ENCODE measurements at regions not wholly inside any gene's neighbourhood (a gene's known extent, or its start where the extent isn't known, plus 50 kb on each side); places are given as distances from the start of the nearest gene placed in this dataset.

- H3K9me3 ChIP-seq: no peaks in the 10 kb centered on the region
- no peaks in the 10 kb centered on the region for H3K27me3 ChIP-seq
- DNase-seq: peak; percentile 26
- no peak overlapping the region for H3K4me3 ChIP-seq
- no peaks in the 10 kb centered on the region for H3K36me3 ChIP-seq
Observed at GRCh38 chr9:89781838-89782540, 177.2 kb downstream of the GADD45G start.

DNA sequence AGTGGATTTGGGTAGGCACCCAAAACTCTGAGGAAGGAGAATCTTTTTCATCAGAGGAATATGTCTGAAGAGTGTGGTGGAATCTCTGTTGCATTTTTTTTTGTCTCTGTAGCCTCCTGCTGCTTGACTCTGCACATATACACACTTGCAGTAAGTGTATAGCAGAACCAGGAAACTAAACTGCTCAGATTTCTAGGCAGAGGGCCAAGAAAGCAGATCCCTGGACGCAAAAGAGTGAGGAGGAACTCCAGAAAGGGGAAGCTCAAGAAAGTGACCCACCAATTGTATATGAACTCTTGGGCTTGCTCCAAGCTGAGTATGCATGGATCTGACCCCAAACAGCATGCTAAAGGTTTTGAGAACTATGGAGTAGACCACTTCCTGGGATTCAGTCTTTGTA lies 181.8 kb downstream of the GADD45G start:
- Histone ChIP-seq H3K4me3 (no peak overlapping the region), H3K36me3 (no peaks in the 10 kb centered on the region), H3K27me3 (no peaks in the 10 kb centered on the region), H3K9me3 (no peaks in the 10 kb centered on the region)
- DNase-seq: no peak

DNA sequence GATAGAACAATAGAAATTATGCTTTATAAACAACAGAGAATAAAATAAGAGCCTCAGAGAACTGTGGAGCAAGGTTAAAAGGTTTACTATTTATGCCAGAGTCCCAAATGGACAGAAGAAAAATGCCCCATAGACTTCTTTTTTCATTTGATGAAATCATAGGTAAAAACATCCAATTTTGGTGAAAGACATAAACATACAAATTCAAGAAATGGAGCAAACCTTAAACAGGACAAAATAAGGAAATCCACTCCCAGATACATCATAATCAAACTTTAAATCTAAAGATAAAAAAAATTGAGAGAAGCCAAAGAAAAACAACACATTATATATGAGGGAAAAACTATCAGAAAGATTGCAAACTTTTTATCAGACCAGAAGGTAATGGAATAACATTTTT lies 182.8 kb downstream of the GADD45G start:
- Histone ChIP-seq H3K4me3 (no peak overlapping the region), H3K9me3 (no peaks in the 10 kb centered on the region), H3K27me3 (no peaks in the 10 kb centered on the region), H3K36me3 (no peaks in the 10 kb centered on the region)
- DNase-seq: no peak

DNA sequence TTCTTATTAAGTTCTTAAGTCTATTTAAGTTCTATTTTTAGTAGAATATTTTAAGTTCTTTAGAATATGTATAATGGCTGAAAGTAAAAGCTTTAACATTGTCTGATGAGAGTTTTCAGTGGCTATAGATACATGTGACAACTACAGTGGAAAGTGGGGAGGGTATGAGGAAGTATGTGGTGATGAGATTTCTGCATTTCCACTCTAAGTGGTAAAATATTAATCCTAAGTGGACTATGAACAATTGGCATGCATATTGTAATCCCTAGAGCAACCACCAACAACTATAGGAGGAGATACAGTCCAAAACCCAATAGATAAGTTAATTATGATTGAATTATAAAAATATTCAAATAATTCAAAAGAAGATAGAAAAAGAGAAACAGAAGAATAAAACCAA lies 183.6 kb downstream of the GADD45G start:
- no peak for DNase-seq

DNA sequence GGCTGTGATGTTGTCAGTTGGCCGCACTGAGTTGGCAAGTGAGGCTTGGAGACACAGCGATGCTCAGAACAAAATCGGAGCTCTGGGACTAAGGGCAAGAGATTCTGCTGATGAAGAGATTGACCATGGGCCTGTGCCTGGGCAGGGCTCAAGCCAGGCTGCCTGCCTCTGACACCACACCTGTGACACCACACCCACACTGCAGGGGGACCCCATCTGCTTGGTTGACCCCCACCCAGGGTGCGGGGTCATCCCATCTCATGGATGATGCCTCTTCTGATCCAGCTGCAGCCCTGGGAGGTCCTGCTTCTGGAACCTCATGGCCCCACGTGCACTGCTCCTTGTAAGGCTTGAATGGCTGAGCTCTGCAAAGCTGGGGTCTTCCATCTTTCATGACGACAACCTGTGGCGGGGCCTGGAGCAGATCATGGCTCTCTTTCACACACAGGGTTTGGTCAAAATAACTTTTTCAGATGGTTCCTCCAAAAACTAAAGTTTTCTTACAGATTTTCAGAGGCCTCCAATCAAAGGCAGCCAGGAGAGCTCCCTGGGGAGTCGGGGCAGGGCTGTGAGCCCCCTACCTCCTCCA lies 185.2 kb downstream of the GADD45G start:
- no peak for DNase-seq
- Histone ChIP-seq H3K27me3 (no peaks in the 10 kb centered on the region), H3K9me3 (no peaks in the 10 kb centered on the region), H3K4me3 (no peak overlapping the region), H3K36me3 (no peaks in the 10 kb centered on the region)

More for the DNA sequence above, 183.6 kb downstream of the GADD45G start:
- Histone ChIP-seq H3K9me3 (no peaks in the 10 kb centered on the region), H3K27me3 (no peaks in the 10 kb centered on the region), H3K4me3 (no peak overlapping the region), H3K36me3 (no peaks in the 10 kb centered on the region)

- no peak for DNase-seq
- Histone ChIP-seq H3K36me3 (no peaks in the 10 kb centered on the region), H3K4me3 (no peak overlapping the region), H3K27me3 (no peaks in the 10 kb centered on the region), H3K9me3 (no peaks in the 10 kb centered on the region)
Observed at GRCh38 chr9:89790542-89791109, 185.8 kb downstream of the GADD45G start.

DNA sequence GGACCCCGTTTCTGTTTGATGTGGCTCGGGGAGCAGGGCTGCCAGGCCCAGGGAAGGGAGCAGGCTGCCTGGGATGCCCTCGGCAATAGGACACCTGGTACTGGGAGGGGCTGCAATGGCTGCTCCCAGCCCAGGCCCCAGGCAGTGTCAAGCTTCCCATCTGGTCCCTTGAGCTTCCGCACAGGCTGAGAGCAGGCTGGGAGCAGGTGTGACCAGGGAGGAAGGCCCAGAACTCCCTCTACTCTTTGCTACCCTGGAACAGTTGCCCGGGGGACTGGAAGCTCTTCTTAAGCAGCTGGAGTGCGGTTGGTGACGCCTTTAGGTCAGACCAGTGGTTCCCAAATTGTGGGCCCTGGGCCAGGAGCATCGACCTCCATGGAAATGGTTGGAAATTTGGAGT lies 186.9 kb downstream of the GADD45G start:
- Histone ChIP-seq H3K36me3 (no peaks in the 10 kb centered on the region), H3K4me3 (no peak overlapping the region), H3K27me3 (no peaks in the 10 kb centered on the region), H3K9me3 (no peaks in the 10 kb centered on the region)
- DNase-seq: no peak

DNA sequence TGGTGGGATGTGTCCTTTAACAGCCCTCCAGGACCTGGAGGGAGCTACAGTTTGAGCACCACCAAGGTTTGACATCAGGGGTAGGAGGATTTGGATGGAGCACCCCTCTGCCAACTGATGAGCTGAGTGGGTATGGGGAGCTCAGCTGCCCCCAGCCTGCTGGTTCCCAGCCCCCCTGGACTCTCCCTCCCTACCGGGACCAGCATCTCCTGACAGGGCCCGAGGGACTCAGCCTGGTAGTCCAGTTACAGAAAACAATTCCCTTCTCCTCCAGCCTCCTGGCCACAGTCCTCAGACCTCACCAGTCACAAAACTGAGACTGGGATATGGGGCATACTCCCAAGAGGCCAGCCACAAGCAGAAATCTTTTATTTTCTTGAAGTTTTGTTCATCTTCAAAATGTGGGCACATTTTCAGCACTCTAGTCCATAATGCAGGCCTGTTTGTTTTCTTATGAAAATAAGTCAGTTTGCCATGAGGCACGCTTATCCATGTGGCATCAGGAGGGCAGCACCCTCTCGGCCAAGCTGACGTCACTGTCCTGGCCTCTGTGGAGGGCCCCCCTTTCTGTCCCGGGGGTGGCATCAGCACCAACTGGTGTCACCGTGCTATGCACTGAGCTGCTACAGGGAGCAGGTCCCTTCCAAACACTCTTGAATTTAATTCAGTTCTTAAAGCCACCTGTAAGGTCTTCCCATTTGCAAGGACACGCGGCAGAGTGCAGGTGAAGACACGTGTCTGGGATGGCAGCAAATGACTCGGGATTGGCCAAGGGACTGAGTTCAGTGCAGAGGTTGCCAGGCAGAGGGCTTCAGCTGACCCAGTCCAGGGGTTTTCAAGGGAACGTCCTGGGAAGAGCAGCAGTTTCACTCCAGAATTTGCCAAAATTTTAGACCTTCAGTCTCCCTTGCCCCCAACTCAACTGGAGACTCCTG lies 187.6 kb downstream of the GADD45G start:
- H3K36me3 ChIP-seq: no peaks in the 10 kb centered on the region
- H3K4me3 ChIP-seq: no peak overlapping the region
- DNase-seq: no peak
- H3K27me3 ChIP-seq: no peaks in the 10 kb centered on the region
- H3K9me3 ChIP-seq: no peaks in the 10 kb centered on the region

- Histone ChIP-seq H3K4me3 (no peak overlapping the region), H3K9me3 (no peaks in the 10 kb centered on the region), H3K36me3 (no peaks in the 10 kb centered on the region), H3K27me3 (no peaks in the 10 kb centered on the region)
- no peak for DNase-seq
Observed at GRCh38 chr9:89793124-89793495, 188.3 kb downstream of the GADD45G start.

GRCh38 chr9:89793551-89793950 lies 188.7 kb downstream of the GADD45G start:
- H3K9me3 ChIP-seq: no peaks in the 10 kb centered on the region
- no peaks in the 10 kb centered on the region for H3K36me3 ChIP-seq
- no peaks in the 10 kb centered on the region for H3K27me3 ChIP-seq
- H3K4me3 ChIP-seq: no peak overlapping the region
- no peak for DNase-seq

DNA sequence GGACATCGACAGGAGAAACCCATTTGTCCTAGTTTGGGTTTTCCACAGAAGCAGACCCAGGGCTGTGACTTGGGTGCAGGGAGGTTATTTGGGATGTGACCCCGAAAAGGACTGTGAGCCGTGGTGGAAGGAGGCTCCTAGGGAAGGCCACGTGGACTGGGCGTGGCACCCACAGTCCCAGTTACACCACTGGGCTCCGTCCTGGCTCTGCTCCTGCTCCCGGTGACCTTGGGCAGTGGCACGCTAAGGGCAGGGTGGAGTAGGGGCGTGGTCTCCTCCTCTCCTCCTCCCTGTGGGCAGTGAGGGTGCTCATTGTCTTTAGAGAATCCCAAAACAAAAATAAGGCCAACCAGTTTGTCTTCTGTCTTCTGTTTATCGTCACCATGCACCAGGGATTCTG lies 190.1 kb downstream of the GADD45G start:
- Histone ChIP-seq H3K27me3 (no peaks in the 10 kb centered on the region), H3K9me3 (no peaks in the 10 kb centered on the region), H3K4me3 (no peak overlapping the region), H3K36me3 (no peaks in the 10 kb centered on the region)
- no peak for DNase-seq

DNA sequence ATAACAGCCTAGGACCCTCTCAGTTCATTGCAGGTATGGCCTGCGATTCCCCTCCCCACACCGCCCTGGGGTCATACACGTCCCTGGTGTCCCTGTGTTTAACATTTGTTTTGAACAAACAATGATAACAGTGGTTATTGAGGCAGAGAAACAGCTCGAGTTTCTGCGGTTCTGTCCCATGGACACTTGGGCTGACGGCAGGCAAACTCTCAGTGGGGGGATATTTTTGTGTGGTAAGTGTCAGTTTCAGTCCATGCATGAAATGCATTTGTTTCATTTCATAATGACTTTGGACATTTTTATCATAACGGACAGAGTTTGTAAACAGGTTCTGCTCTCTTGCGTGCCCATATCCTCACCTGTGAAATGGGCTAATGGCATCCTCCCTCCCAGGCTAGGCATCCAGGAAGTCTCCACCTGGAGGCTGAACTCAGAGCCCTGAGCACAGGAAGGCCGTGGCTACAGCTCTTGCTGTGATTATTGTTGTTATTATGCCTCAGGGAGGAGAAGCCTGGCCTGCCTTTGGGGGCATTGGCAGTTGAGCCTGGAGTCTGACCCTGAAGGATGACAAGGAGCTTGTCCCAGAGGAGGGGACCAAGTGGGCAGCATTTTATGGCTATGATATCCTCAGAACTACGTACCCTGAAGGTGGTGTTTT lies 190.9 kb downstream of the GADD45G start:
- H3K4me3 ChIP-seq: no peak overlapping the region
- no peaks in the 10 kb centered on the region for H3K27me3 ChIP-seq
- no peaks in the 10 kb centered on the region for H3K36me3 ChIP-seq
- no peaks in the 10 kb centered on the region for H3K9me3 ChIP-seq
- DNase-seq: no peak

GRCh38 chr9:89796606-89797005 lies 191.8 kb downstream of the GADD45G start:
- H3K27me3 ChIP-seq: no peaks in the 10 kb centered on the region
- no peaks in the 10 kb centered on the region for H3K36me3 ChIP-seq
- no peaks in the 10 kb centered on the region for H3K9me3 ChIP-seq
- no peak for DNase-seq
- H3K4me3 ChIP-seq: no peak overlapping the region

DNA sequence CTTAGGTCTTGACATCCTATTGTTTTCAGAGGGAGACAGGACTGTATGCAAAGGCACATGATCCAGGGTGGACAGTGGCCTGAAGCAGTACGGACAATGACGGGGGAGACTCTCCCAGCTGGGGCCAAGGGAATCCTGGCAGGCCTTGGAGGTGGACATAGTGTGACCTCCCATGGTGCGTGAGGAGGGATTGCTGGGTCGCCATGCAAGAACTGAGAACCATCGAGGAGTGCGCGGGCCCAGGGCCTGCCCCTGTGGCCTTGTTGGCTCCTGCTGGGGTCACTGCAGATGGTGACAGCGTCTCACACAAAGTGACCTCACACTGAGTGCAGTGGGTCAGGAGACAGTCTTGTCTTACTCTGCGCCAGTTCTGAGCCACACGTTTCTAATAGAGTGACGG lies 192.4 kb downstream of the GADD45G start:
- Histone ChIP-seq H3K4me3 (no peak overlapping the region), H3K9me3 (no peaks in the 10 kb centered on the region), H3K27me3 (no peaks in the 10 kb centered on the region), H3K36me3 (no peaks in the 10 kb centered on the region)
- no peak for DNase-seq

DNA sequence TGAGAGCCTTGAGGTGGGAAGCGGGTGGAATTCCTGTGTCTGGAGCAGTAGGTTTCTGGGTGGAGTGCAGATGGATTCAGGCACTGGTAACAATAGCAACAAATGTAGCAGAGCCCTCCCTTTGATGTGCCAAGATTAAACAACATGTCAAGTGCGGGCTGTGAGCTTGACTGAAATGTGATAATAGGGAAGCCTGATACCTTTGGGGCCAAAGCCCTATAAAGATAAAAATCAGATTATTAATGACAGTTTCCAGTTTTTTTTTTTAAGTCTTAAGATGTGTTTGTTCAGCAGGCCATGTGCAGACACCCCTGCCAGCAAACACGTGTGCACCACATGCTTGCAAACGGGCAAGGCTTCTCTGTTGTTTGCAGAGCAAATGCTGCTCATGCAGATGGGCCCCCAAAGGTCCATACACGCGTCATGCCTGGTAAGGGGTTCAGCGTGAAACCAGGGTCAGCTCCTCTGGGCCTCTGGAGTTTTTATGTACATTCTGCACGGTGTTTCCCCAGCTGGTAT lies 193.2 kb downstream of the GADD45G start:
- Histone ChIP-seq H3K4me3 (no peak overlapping the region), H3K9me3 (no peaks in the 10 kb centered on the region), H3K36me3 (no peaks in the 10 kb centered on the region), H3K27me3 (no peaks in the 10 kb centered on the region)
- no peak for DNase-seq

- Histone ChIP-seq H3K27me3 (no peaks in the 10 kb centered on the region), H3K9me3 (no peaks in the 10 kb centered on the region), H3K36me3 (no peaks in the 10 kb centered on the region), H3K4me3 (no peak overlapping the region)
- DNase-seq: no peak
Observed at GRCh38 chr9:89798547-89799120, 193.8 kb downstream of the GADD45G start.
